Uterus (tissue), 2 donors: ENCODE measurements at regions not wholly inside any gene's neighbourhood (a gene's known extent, or its start where the extent isn't known, plus 50 kb on each side); places are given as distances from the start of the nearest gene placed in this dataset.

ENCODE experiments used
- POLR2A ChIP-seq, 2 donors: fragments of 450-650 bp; IDR thresholded peaks; one replicate each; pipeline ENCODE4 v1.6.1; 2016; ENCODE audit warnings: antibody characterized with exemption in 2 of 2, mild to moderate bottlenecking in 1 of 2, moderate library complexity in 1 of 2
- TF ChIP-seq, protein P1 (sequence below), 4 experiments: fragments of 200-600 bp in 2 of 4; fragments of 450-650 bp in 2 of 4; sonication (generic) in 2 of 4; IDR thresholded peaks; one replicate each; pipeline ENCODE4 v1.5.1; 2016 to 2019; ENCODE audit warnings: antibody characterized with exemption in 4 of 4, mild to moderate bottlenecking in 2 of 4, moderate library complexity in 1 of 4

DNA sequence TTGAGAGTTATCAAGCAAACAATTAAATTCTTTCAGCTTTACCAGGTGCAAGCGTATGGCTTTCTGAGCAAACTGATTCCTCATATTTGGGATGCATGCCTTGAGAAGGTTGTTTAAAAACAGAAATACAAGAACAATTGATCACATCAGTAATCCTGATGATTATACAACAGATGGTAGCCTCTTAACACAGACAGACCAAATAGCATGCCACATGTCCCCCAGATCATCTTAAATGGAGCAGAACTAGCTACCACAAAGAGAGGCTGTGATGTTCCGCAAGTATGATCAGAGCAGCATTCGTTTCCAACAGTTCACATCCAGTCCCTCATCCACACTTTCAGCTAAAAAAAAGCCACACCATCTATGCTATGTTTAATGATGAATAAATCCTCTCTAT, 246.2 kb upstream of the NRSN1 start:
- TF ChIP-seq, protein P1, sequence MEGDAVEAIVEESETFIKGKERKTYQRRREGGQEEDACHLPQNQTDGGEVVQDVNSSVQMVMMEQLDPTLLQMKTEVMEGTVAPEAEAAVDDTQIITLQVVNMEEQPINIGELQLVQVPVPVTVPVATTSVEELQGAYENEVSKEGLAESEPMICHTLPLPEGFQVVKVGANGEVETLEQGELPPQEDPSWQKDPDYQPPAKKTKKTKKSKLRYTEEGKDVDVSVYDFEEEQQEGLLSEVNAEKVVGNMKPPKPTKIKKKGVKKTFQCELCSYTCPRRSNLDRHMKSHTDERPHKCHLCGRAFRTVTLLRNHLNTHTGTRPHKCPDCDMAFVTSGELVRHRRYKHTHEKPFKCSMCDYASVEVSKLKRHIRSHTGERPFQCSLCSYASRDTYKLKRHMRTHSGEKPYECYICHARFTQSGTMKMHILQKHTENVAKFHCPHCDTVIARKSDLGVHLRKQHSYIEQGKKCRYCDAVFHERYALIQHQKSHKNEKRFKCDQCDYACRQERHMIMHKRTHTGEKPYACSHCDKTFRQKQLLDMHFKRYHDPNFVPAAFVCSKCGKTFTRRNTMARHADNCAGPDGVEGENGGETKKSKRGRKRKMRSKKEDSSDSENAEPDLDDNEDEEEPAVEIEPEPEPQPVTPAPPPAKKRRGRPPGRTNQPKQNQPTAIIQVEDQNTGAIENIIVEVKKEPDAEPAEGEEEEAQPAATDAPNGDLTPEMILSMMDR (IDR thresholded peaks at IDR 0.05): no peak
- no peak for TF ChIP-seq POLR2A (IDR thresholded peaks at IDR 0.05)
